ENCODE measurements at regions not wholly inside any gene's neighbourhood (a gene's known extent, or its start where the extent isn't known, plus 50 kb on each side); places are given as distances from the start of the nearest gene placed in this dataset.

GRCh38 chr14:25803386-25804018 lies 753.6 kb upstream of the STXBP6 start:
- intact Hi-C loops (cut with micrococcal nuclease): no loop called here
- no peak overlapping the region for H3K27ac ChIP-seq (ENCODE audit: insufficient read depth, low read depth, low read length)
- H3K79me2 ChIP-seq (ENCODE audit: control insufficient read depth, insufficient read depth, low read length): no peaks in the 10 kb centered on the region
- H3K36me3 ChIP-seq (ENCODE audit: control insufficient read depth in 2 of 2, extremely low read depth in 1 of 2, insufficient read depth in 2 of 2, low read length in 2 of 2): no peaks in the 10 kb centered on the region
- no peak overlapping the region for H2AFZ ChIP-seq (ENCODE audit: low read depth, low read length)
- no peaks in the 10 kb centered on the region for H3K4me1 ChIP-seq (ENCODE audit: control insufficient read depth, extremely low read depth, insufficient read depth, low read length)
- FAIRE-seq (no peak), DNase-seq (ENCODE audit: low read depth, low spot score) (no peak)
- H3K4me3 ChIP-seq (replicated peaks in 1 of 3; ENCODE audit: insufficient read depth in 1 of 3, low read depth in 1 of 3, low read length in 3 of 3): no peak overlapping the region
- BruUV-seq (replicated peaks): no TSS peak
- H3K9ac ChIP-seq (replicated peaks; ENCODE audit: extremely low read depth, insufficient read depth, low read length): no peak overlapping the region
- no peaks in the 10 kb centered on the region for H4K20me1 ChIP-seq (replicated peaks; ENCODE audit: control insufficient read depth, extremely low read depth, insufficient read depth, low read length)
- TF ChIP-seq POLR2A (IDR thresholded peaks at IDR 0.05; ENCODE audit: low read depth, low read length): no peak
- no peak for TF ChIP-seq MYC (IDR thresholded peaks at IDR 0.05; ENCODE audit: low read depth, low read length)
- no peak for TF ChIP-seq JUN (IDR thresholded peaks at IDR 0.05; ENCODE audit: borderline replicate concordance, insufficient read depth, insufficient read length, low read depth)
- no peak for TF ChIP-seq CTCF (IDR thresholded peaks at IDR 0.05; ENCODE audit: extremely low read depth in 1 of 2, insufficient read depth in 1 of 2, low read depth in 1 of 2, low read length in 2 of 2)
- no peak for TF ChIP-seq FOS (IDR thresholded peaks at IDR 0.05; ENCODE audit: borderline replicate concordance, insufficient read depth, low read length)
- no peaks in the 10 kb centered on the region for H3K9me1 ChIP-seq (replicated peaks; ENCODE audit: control insufficient read depth, extremely low read depth, insufficient read depth, low read length)
- H3K4me2 ChIP-seq (ENCODE audit: insufficient read depth, low read length): no peak overlapping the region
- no peaks in the 10 kb centered on the region for H3K27me3 ChIP-seq (ENCODE audit: control insufficient read depth in 2 of 2, insufficient read depth in 2 of 2, low read length in 2 of 2)
- CTCF ChIA-PET: no interaction called here
- POLR2A ChIA-PET: no interaction called here
- dilution Hi-C loops (cut with MboI; ENCODE audit: extremely low pct_ligation_motif_present, low sequenced_read_pairs): no loop called here
- H3K9me3 ChIP-seq (replicated peaks; ENCODE audit: control insufficient read depth, insufficient read depth, low read length): no peaks in the 10 kb centered on the region

GRCh38 chr14:25800841-25801240 lies 750.9 kb upstream of the STXBP6 start:
- TF ChIP-seq GATA2 (IDR thresholded peaks at IDR 0.05; ENCODE audit: insufficient read depth, insufficient read length, low read depth, low read length): no peak
- TF ChIP-seq CTCF (IDR thresholded peaks at IDR 0.05; ENCODE audit: extremely low read depth in 1 of 2, insufficient read depth in 1 of 2, low read depth in 1 of 2, low read length in 2 of 2): no peak
- TF ChIP-seq MAX (IDR thresholded peaks at IDR 0.05; ENCODE audit: insufficient read depth, insufficient read length): no peak
- TF ChIP-seq POLR2A (IDR thresholded peaks at IDR 0.05; ENCODE audit: low read depth, low read length): no peak
- TF ChIP-seq JUN (IDR thresholded peaks at IDR 0.05; ENCODE audit: borderline replicate concordance, insufficient read depth, insufficient read length, low read depth): no peak
- no peak for TF ChIP-seq EZH2 (IDR thresholded peaks at IDR 0.05; ENCODE audit: borderline replicate concordance, low read depth, low read length, severe bottlenecking)
- no peak for TF ChIP-seq POLR2AphosphoS5 (IDR thresholded peaks at IDR 0.05; ENCODE audit: insufficient read depth, low read depth, low read length)
- no peak for TF ChIP-seq MYC (IDR thresholded peaks at IDR 0.05; ENCODE audit: low read depth, low read length)
- no peak for TF ChIP-seq FOS (IDR thresholded peaks at IDR 0.05; ENCODE audit: borderline replicate concordance, insufficient read depth, low read length)
- Histone ChIP-seq H3K9ac (replicated peaks; ENCODE audit: extremely low read depth, insufficient read depth, low read length) (no peak overlapping the region), H2AFZ (ENCODE audit: low read depth, low read length) (no peak overlapping the region), H3K36me3 (ENCODE audit: control insufficient read depth in 2 of 2, extremely low read depth in 1 of 2, insufficient read depth in 2 of 2, low read length in 2 of 2) (no peaks in the 10 kb centered on the region), H3K4me3 (replicated peaks in 1 of 3; ENCODE audit: insufficient read depth in 1 of 3, low read depth in 1 of 3, low read length in 3 of 3) (no peak overlapping the region), H3K9me1 (replicated peaks; ENCODE audit: control insufficient read depth, extremely low read depth, insufficient read depth, low read length) (no peaks in the 10 kb centered on the region), H3K4me2 (ENCODE audit: insufficient read depth, low read length) (no peak overlapping the region), H3K4me1 (ENCODE audit: control insufficient read depth, extremely low read depth, insufficient read depth, low read length) (no peaks in the 10 kb centered on the region), H3K79me2 (ENCODE audit: control insufficient read depth, insufficient read depth, low read length) (no peaks in the 10 kb centered on the region), H4K20me1 (replicated peaks; ENCODE audit: control insufficient read depth, extremely low read depth, insufficient read depth, low read length) (no peaks in the 10 kb centered on the region), H3K27ac (ENCODE audit: insufficient read depth, low read depth, low read length) (no peak overlapping the region), H3K9me3 (replicated peaks; ENCODE audit: control insufficient read depth, insufficient read depth, low read length) (no peaks in the 10 kb centered on the region), H3K27me3 (ENCODE audit: control insufficient read depth in 2 of 2, insufficient read depth in 2 of 2, low read length in 2 of 2) (no peaks in the 10 kb centered on the region)
- FAIRE-seq (no peak), DNase-seq (ENCODE audit: low read depth, low spot score) (no peak)
- intact Hi-C loops (cut with micrococcal nuclease) (no loop called here), dilution Hi-C loops (cut with MboI; ENCODE audit: extremely low pct_ligation_motif_present, low sequenced_read_pairs) (no loop called here)
- no TSS peak for BruUV-seq (replicated peaks)
- ChIA-PET CTCF (no interaction called here), POLR2A (no interaction called here)
